Spleen (tissue), 7 donors: ENCODE measurements at regions not wholly inside any gene's neighbourhood (a gene's known extent, or its start where the extent isn't known, plus 50 kb on each side); places are given as distances from the start of the nearest gene placed in this dataset.

Source experiments
- CTCF ChIP-seq, 11 experiments: fragments of 200-600 bp in 7 of 11; fragments of 450-650 bp in 4 of 11; sonication (generic) in 4 of 11; IDR thresholded peaks in 8 of 11; conservative IDR thresholded peaks in 3 of 11; 1 replicate in 7 of 11; 2 replicates in 4 of 11; pipeline versions ENCODE4 v1.4.0 to v1.8.0; 2016 to 2021; ENCODE audit warnings: antibody characterized with exemption in 11 of 11, inconsistent platforms in 4 of 11, mild to moderate bottlenecking in 1 of 11
- POLR2A ChIP-seq, 3 donors: fragments of 450-650 bp; IDR thresholded peaks; one replicate each; pipeline ENCODE4 v1.5.1; 2017; ENCODE audit warnings: antibody characterized with exemption in 3 of 3, mild to moderate bottlenecking in 1 of 3
- donor health status: DM: no; HTN: no; CAD: no; lungs with moderate emphysema.
- donor health status: DM: no; HTN: no; CAD: no.
- donor health status: DM: no; HTN: no; CAD: no.

DNA sequence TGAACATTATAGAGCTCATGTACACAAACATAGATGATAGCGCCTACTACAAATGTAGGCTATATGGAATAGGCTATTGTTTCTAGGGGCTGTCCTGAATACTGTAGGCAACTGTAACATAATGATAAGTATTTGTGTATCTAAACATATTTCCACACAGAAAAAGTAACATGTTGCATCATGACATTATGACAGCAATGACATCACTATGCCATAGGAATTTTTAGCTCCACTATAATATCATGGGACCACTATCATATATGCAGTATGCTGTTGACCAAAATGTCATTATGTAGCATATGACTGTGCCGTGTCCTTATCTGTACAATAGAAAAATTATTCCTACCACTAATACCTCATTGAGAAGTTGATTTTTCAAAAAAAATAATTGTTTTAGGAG is 96.7 kb upstream of the SSTR1 start:
- no peak for TF ChIP-seq POLR2A (IDR thresholded peaks at IDR 0.05)
- TF ChIP-seq CTCF (IDR thresholded peaks at IDR 0.05 in 8 of 11, conservative IDR thresholded peaks at IDR 0.05 in 3 of 11), result no peak
